T47D (cell line): ENCODE measurements at regions not wholly inside any gene's neighbourhood (a gene's known extent, or its start where the extent isn't known, plus 50 kb on each side); places are given as distances from the start of the nearest gene placed in this dataset.

ENCODE experiments used
- DNase-seq, 2 experiments: peaks; one replicate each; pipeline versions ENCODE4 v3.0.0 to v3.0.0-alpha.2; 2011 to 2012; ENCODE audit warnings: low read depth in 1 of 2, low spot score in 1 of 2
- JUND ChIP-seq: IDR thresholded peaks from 2 replicates; pipeline ENCODE4 v1.6.1; 2012; ENCODE audit warnings: low read depth
- in situ Hi-C: cut with HindIII; loops from 2 replicates; pipeline ENCODE4 v1.10.0; 2016; ENCODE audit warnings: low sequenced_read_pairs, low pct_unique_long_range_greater_than_20kb

GRCh38 chr5:6264394-6264793, 114.0 kb downstream of the MED10 start:
- in situ Hi-C loops, result no loop called here
- no peak for TF ChIP-seq JUND
- no peak for DNase-seq

- no peak for TF ChIP-seq JUND
- DNase-seq, result no peak
- in situ Hi-C loops, result no loop called here
Observed at GRCh38 chr5:6262651-6263363, 115.5 kb downstream of the MED10 start.

- TF ChIP-seq JUND, result no peak
- in situ Hi-C loops, result no loop called here
- no peak for DNase-seq
Observed at GRCh38 chr5:6261668-6262067, 116.7 kb downstream of the MED10 start.

GRCh38 chr5:6261256-6261655, 117.1 kb downstream of the MED10 start:
- no peak for TF ChIP-seq JUND
- no peak for DNase-seq
- in situ Hi-C loops, result no loop called here

- no peak for DNase-seq
- in situ Hi-C loops, result no loop called here
- TF ChIP-seq JUND, result no peak
Observed at GRCh38 chr5:6260846-6261245, 117.5 kb downstream of the MED10 start.

- in situ Hi-C loops, result no loop called here
- DNase-seq, result no peak
- TF ChIP-seq JUND, result no peak
Observed at GRCh38 chr5:6256901-6257300, 121.4 kb downstream of the MED10 start.

- no peak for DNase-seq
- in situ Hi-C loops, result no loop called here
- TF ChIP-seq JUND, result no peak
Observed at GRCh38 chr5:6255956-6256355, 122.4 kb downstream of the MED10 start.

- no peak for DNase-seq
- no peak for TF ChIP-seq JUND
- in situ Hi-C loops, result no loop called here
Observed at GRCh38 chr5:6253846-6254245, 124.5 kb downstream of the MED10 start.

- TF ChIP-seq JUND, result no peak
- DNase-seq, result no peak
- in situ Hi-C loops, result no loop called here
Observed at GRCh38 chr5:6253281-6253680, 125.1 kb downstream of the MED10 start.

- no peak for DNase-seq
- in situ Hi-C loops, result no loop called here
- TF ChIP-seq JUND, result no peak
Observed at GRCh38 chr5:6252581-6252980, 125.8 kb downstream of the MED10 start.

GRCh38 chr5:6251565-6252102, 126.7 kb downstream of the MED10 start:
- DNase-seq, result no peak
- no peak for TF ChIP-seq JUND
- in situ Hi-C loops, result no loop called here

GRCh38 chr5:6250121-6250520, 128.2 kb downstream of the MED10 start:
- in situ Hi-C loops, result no loop called here
- no peak for TF ChIP-seq JUND
- no peak for DNase-seq

GRCh38 chr5:6248132-6248531, 130.2 kb downstream of the MED10 start:
- in situ Hi-C loops, result no loop called here
- no peak for DNase-seq
- no peak for TF ChIP-seq JUND
